Stimulated activated memory B cell treated with anti-CD40 and anti-IgM and Interleukin-4, amounts not matched to agents 10 μg/mL and 1 μg/mL and 100 μg/mL, for 72 hours (primary cell): ENCODE measurements at regions not wholly inside any gene's neighbourhood (a gene's known extent, or its start where the extent isn't known, plus 50 kb on each side); places are given as distances from the start of the nearest gene placed in this dataset.

Experiments
- ATAC-seq: fragments of 150-1000 bp; cut with Tn5 transposase; 2 replicates; pipeline ENCODE4 v1.10.0; 2021
- H3K27ac Mint-ChIP-seq: one replicate; pipeline ENCODE4 v1.8.0; 2022; ENCODE audit warnings: mild to moderate bottlenecking, mixed read lengths
- H3K27me3 Mint-ChIP-seq: one replicate; pipeline ENCODE4 v1.8.0; 2022; ENCODE audit warnings: mixed read lengths
- H3K36me3 Mint-ChIP-seq: one replicate; pipeline ENCODE4 v1.8.0; 2022; ENCODE audit warnings: mixed read lengths
- H3K4me1 Mint-ChIP-seq: one replicate; pipeline ENCODE4 v1.8.0; 2022; ENCODE audit warnings: mixed read lengths
- H3K4me3 Mint-ChIP-seq: one replicate; pipeline ENCODE4 v1.8.0; 2022; ENCODE audit warnings: mild to moderate bottlenecking, moderate library complexity, mixed read lengths
- H3K9me3 Mint-ChIP-seq: one replicate; pipeline ENCODE4 v1.8.0; 2022; ENCODE audit warnings: mixed read lengths

- Mint-ChIP-seq H3K27ac (no peak overlapping the region), H3K4me3 (no peak overlapping the region), H3K27me3 (peaks cover 50% of the 10 kb centered on the region), H3K9me3 (no peaks in the 10 kb centered on the region), H3K36me3 (no peaks in the 10 kb centered on the region), H3K4me1 (peaks cover 7% of the 10 kb centered on the region)
- no peak for ATAC-seq
Measured at GRCh38 chr15:77557564-77557963, 75.1 kb downstream of the LINGO1 start.

GRCh38 chr15:77557144-77557543, 75.6 kb downstream of the LINGO1 start:
- Mint-ChIP-seq H3K36me3 (no peaks in the 10 kb centered on the region), H3K4me3 (no peak overlapping the region), H3K9me3 (no peaks in the 10 kb centered on the region), H3K27me3 (peaks cover 46% of the 10 kb centered on the region), H3K27ac (no peak overlapping the region), H3K4me1 (peaks cover 7% of the 10 kb centered on the region)
- ATAC-seq: no peak

GRCh38 chr15:77556622-77557021, 76.1 kb downstream of the LINGO1 start:
- no peaks in the 10 kb centered on the region for H3K9me3 Mint-ChIP-seq
- no peak for ATAC-seq
- H3K4me1 Mint-ChIP-seq: peaks cover 7% of the 10 kb centered on the region
- H3K36me3 Mint-ChIP-seq: no peaks in the 10 kb centered on the region
- no peak overlapping the region for H3K4me3 Mint-ChIP-seq
- H3K27ac Mint-ChIP-seq: no peak overlapping the region
- H3K27me3 Mint-ChIP-seq: peaks cover 42% of the 10 kb centered on the region

- Mint-ChIP-seq H3K4me1 (peaks cover 7% of the 10 kb centered on the region), H3K27me3 (peaks cover 28% of the 10 kb centered on the region), H3K4me3 (no peak overlapping the region), H3K27ac (no peak overlapping the region), H3K9me3 (no peaks in the 10 kb centered on the region), H3K36me3 (no peaks in the 10 kb centered on the region)
- ATAC-seq: no peak
Measured at GRCh38 chr15:77555232-77555631, 77.5 kb downstream of the LINGO1 start.

- H3K4me1 Mint-ChIP-seq: peaks cover 7% of the 10 kb centered on the region
- H3K4me3 Mint-ChIP-seq: no peak overlapping the region
- H3K9me3 Mint-ChIP-seq: no peaks in the 10 kb centered on the region
- peak; percentile 2 for ATAC-seq
- H3K27ac Mint-ChIP-seq: no peak overlapping the region
- peaks cover 21% of the 10 kb centered on the region for H3K27me3 Mint-ChIP-seq
- no peaks in the 10 kb centered on the region for H3K36me3 Mint-ChIP-seq
Measured at GRCh38 chr15:77554306-77555080, 78.2 kb downstream of the LINGO1 start.

- Mint-ChIP-seq H3K27ac (no peak overlapping the region), H3K4me3 (no peak overlapping the region), H3K27me3 (peaks cover 13% of the 10 kb centered on the region), H3K36me3 (no peaks in the 10 kb centered on the region), H3K4me1 (peaks cover 12% of the 10 kb centered on the region), H3K9me3 (no peaks in the 10 kb centered on the region)
- no peak for ATAC-seq
Measured at GRCh38 chr15:77553695-77554094, 79.0 kb downstream of the LINGO1 start.

- Mint-ChIP-seq H3K4me3 (no peak overlapping the region), H3K4me1 (peaks cover 17% of the 10 kb centered on the region), H3K36me3 (no peaks in the 10 kb centered on the region), H3K27me3 (peaks cover 8% of the 10 kb centered on the region), H3K9me3 (no peaks in the 10 kb centered on the region), H3K27ac (no peak overlapping the region)
- ATAC-seq: no peak
Measured at GRCh38 chr15:77553257-77553656, 79.5 kb downstream of the LINGO1 start.

- no peak overlapping the region for H3K27ac Mint-ChIP-seq
- ATAC-seq: no peak
- H3K27me3 Mint-ChIP-seq: peaks cover 8% of the 10 kb centered on the region
- H3K36me3 Mint-ChIP-seq: no peaks in the 10 kb centered on the region
- peaks cover 23% of the 10 kb centered on the region for H3K4me1 Mint-ChIP-seq
- H3K4me3 Mint-ChIP-seq: no peak overlapping the region
- peaks cover 4% of the 10 kb centered on the region for H3K9me3 Mint-ChIP-seq
Measured at GRCh38 chr15:77552066-77552465, 80.6 kb downstream of the LINGO1 start.

GRCh38 chr15:77550301-77551251, 82.1 kb downstream of the LINGO1 start:
- Mint-ChIP-seq H3K36me3 (no peaks in the 10 kb centered on the region), H3K9me3 (peaks cover 4% of the 10 kb centered on the region), H3K4me3 (no peak overlapping the region), H3K27me3 (peaks cover 8% of the 10 kb centered on the region), H3K4me1 (peaks cover 23% of the 10 kb centered on the region), H3K27ac (no peak overlapping the region)
- no peak for ATAC-seq

GRCh38 chr15:77549576-77550288, 83.0 kb downstream of the LINGO1 start:
- H3K4me3 Mint-ChIP-seq: no peak overlapping the region
- peaks cover 8% of the 10 kb centered on the region for H3K27me3 Mint-ChIP-seq
- H3K4me1 Mint-ChIP-seq: peaks cover 23% of the 10 kb centered on the region
- ATAC-seq: no peak
- H3K36me3 Mint-ChIP-seq: no peaks in the 10 kb centered on the region
- no peak overlapping the region for H3K27ac Mint-ChIP-seq
- H3K9me3 Mint-ChIP-seq: peaks cover 4% of the 10 kb centered on the region

- no peaks in the 10 kb centered on the region for H3K36me3 Mint-ChIP-seq
- H3K27me3 Mint-ChIP-seq: peaks cover under 1% of the 10 kb centered on the region
- no peak for ATAC-seq
- no peak overlapping the region for H3K4me3 Mint-ChIP-seq
- H3K4me1 Mint-ChIP-seq: peaks cover 17% of the 10 kb centered on the region
- no peak overlapping the region for H3K27ac Mint-ChIP-seq
- H3K9me3 Mint-ChIP-seq: peaks cover 4% of the 10 kb centered on the region
Measured at GRCh38 chr15:77548589-77549557, 83.8 kb downstream of the LINGO1 start.

- Mint-ChIP-seq H3K4me3 (no peak overlapping the region), H3K36me3 (no peaks in the 10 kb centered on the region), H3K9me3 (peaks cover 4% of the 10 kb centered on the region), H3K4me1 (peaks cover 23% of the 10 kb centered on the region), H3K27ac (no peak overlapping the region), H3K27me3 (no peaks in the 10 kb centered on the region)
- ATAC-seq: no peak
Measured at GRCh38 chr15:77547801-77548588, 84.7 kb downstream of the LINGO1 start.

GRCh38 chr15:77546870-77547269, 85.8 kb downstream of the LINGO1 start:
- Mint-ChIP-seq H3K9me3 (peaks cover 4% of the 10 kb centered on the region), H3K4me3 (no peak overlapping the region), H3K4me1 (peaks cover 28% of the 10 kb centered on the region), H3K27ac (no peak overlapping the region), H3K27me3 (no peaks in the 10 kb centered on the region), H3K36me3 (no peaks in the 10 kb centered on the region)
- no peak for ATAC-seq
